ENCODE measurements at regions not wholly inside any gene's neighbourhood (a gene's known extent, or its start where the extent isn't known, plus 50 kb on each side); places are given as distances from the start of the nearest gene placed in this dataset.

DNA sequence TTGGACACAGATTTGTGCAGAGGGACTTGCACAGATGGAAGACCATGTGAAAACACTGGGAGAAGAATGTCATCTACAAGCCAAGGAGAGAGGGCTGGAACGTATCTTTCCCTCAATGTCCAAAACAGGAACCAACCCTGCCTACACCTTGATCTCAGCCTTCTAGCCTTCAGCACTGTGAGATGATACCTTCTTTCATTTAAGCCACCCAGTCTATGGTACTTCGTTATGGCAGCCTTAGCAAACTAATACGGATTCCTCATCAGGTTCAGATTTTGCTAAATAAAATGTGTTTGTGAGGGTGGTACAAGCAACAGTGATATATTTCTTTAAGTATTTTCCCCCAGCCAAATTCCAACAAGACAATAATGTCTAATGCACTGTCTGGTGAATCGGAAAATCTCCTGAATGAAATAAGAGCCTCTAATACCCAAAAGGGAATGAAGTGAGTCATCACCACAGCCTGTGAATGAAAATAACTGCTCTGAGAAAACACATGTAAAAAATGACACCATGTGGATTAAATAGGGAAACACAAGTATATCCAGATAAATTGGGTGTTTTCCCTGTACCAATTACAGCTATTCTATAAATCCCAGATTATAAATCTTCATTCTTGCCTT is 182.8 kb upstream of the TARS1 start:
- no peak for TF ChIP-seq CTCF (IDR thresholded peaks at IDR 0.05 in 4 of 5, conservative IDR thresholded peaks at IDR 0.05 in 1 of 5)
- TF ChIP-seq POLR2A (IDR thresholded peaks at IDR 0.05): no peak
